Ishikawa (cell line): ENCODE measurements at regions not wholly inside any gene's neighbourhood (a gene's known extent, or its start where the extent isn't known, plus 50 kb on each side); places are given as distances from the start of the nearest gene placed in this dataset.

Experiments
- CEBPB ChIP-seq: IDR thresholded peaks from 2 replicates; pipeline ENCODE4 v1.6.1; 2012
- CREB1 ChIP-seq: IDR thresholded peaks from 2 replicates; pipeline ENCODE4 v1.6.1; 2012; ENCODE audit warnings: low read depth
- EGR1 ChIP-seq: IDR thresholded peaks from 2 replicates; pipeline ENCODE4 v1.6.1; 2012
- EP300 ChIP-seq: IDR thresholded peaks from 2 replicates; pipeline ENCODE4 v1.6.1; 2012; ENCODE audit warnings: borderline replicate concordance
- FOXM1 ChIP-seq: IDR thresholded peaks from 2 replicates; pipeline ENCODE4 v1.6.1; 2012; ENCODE audit warnings: low read depth, borderline replicate concordance
- NFIC ChIP-seq: IDR thresholded peaks from 2 replicates; pipeline ENCODE4 v1.6.1; 2012
- RAD21 ChIP-seq: IDR thresholded peaks from 2 replicates; pipeline ENCODE4 v1.6.1; 2012; ENCODE audit warnings: low read depth
- REST ChIP-seq: IDR thresholded peaks from 2 replicates; pipeline ENCODE4 v1.6.1; 2012; ENCODE audit warnings: low read depth, mild to moderate bottlenecking
- TAF1 ChIP-seq: IDR thresholded peaks from 2 replicates; pipeline ENCODE4 v1.6.1; 2012; ENCODE audit warnings: low read depth, mild to moderate bottlenecking
- TCF12 ChIP-seq: IDR thresholded peaks from 2 replicates; pipeline ENCODE4 v1.6.1; 2012; ENCODE audit warnings: low read depth
- TEAD4 ChIP-seq: IDR thresholded peaks from 2 replicates; pipeline ENCODE4 v1.6.1; 2012
- USF1 ChIP-seq: IDR thresholded peaks from 2 replicates; pipeline ENCODE4 v1.6.1; 2012
- YY1 ChIP-seq: IDR thresholded peaks from 2 replicates; pipeline ENCODE4 v1.6.1; 2012; ENCODE audit warnings: low read depth
- ZBTB7A ChIP-seq: IDR thresholded peaks from 2 replicates; pipeline ENCODE4 v1.6.1; 2012; ENCODE audit warnings: low read depth
- TF ChIP-seq, protein P1 (sequence below): IDR thresholded peaks from 2 replicates; pipeline ENCODE4 v1.6.1; 2012

GRCh38 chr2:186302263-186302662 is 183.8 kb upstream of the ZC3H15 start:
- TF ChIP-seq YY1 (no peak), FOXM1 (no peak), RAD21 (no peak), TCF12 (no peak)

DNA sequence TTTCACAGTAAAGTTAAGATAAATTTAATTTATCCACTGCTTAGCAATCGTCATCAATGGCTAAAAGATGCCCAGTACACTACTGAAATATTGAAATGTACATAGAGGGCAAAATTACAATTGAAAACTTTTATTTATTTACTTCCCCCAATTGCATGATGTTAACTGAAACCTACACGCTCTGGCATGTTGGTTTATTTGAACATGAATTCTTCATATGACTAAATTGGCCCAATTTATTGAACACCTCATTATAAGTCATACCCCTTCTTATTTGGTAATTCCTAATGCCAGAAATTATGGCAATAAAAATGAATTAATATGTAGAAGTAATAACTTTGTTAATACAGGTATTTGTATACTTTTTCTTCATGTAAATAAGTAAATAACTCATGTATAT is 183.0 kb upstream of the ZC3H15 start:
- TF ChIP-seq YY1, result no peak
- TF ChIP-seq EGR1, result no peak
- no peak for TF ChIP-seq TCF12
- TF ChIP-seq TEAD4, result no peak

- no peak for TF ChIP-seq CEBPB
- no peak for TF ChIP-seq REST
- no peak for TF ChIP-seq EP300
- no peak for TF ChIP-seq TEAD4
- no peak for TF ChIP-seq TCF12
- TF ChIP-seq FOXM1, result no peak
- TF ChIP-seq YY1, result no peak
- no peak for TF ChIP-seq ZBTB7A
These were observed 182.0 kb upstream of the ZC3H15 start for GRCh38 chr2:186304064-186304463.

DNA sequence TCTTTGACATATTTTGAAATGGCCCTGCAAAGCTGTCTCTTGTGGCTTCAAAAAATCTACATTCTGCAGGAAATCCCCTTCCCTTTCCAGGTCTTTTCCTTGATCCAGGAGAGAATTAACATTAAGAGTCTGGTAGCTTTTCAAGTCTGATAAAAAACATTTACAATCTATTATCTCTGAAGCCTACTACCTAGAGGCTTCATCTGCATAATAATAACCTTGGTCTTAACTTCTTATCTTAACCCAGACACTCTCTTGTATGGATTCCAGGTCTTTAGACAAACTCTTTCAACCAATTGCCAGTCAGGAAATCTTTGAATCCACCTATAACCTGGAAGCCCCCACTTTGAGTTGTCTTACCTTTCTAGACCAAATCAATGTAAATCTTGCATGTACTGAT is 179.3 kb upstream of the ZC3H15 start:
- TF ChIP-seq CEBPB (no peak), EP300 (no peak), CREB1 (no peak), TCF12 (no peak), TAF1 (no peak), USF1 (no peak)

- TF ChIP-seq EGR1, result no peak
- no peak for TF ChIP-seq ZBTB7A
- TF ChIP-seq REST, result no peak
- TF ChIP-seq TAF1, result no peak
- no peak for TF ChIP-seq RAD21
- TF ChIP-seq CEBPB, result no peak
- TF ChIP-seq FOXM1, result no peak
- TF ChIP-seq USF1, result no peak
- no peak for TF ChIP-seq EP300
- no peak for TF ChIP-seq YY1
- TF ChIP-seq, protein P1, sequence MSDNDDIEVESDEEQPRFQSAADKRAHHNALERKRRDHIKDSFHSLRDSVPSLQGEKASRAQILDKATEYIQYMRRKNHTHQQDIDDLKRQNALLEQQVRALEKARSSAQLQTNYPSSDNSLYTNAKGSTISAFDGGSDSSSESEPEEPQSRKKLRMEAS, result no peak
- TF ChIP-seq TCF12, result no peak
- no peak for TF ChIP-seq CREB1
- TF ChIP-seq NFIC, result no peak
- TF ChIP-seq TEAD4, result no peak
These were observed 178.2 kb upstream of the ZC3H15 start for GRCh38 chr2:186307871-186308270.

DNA sequence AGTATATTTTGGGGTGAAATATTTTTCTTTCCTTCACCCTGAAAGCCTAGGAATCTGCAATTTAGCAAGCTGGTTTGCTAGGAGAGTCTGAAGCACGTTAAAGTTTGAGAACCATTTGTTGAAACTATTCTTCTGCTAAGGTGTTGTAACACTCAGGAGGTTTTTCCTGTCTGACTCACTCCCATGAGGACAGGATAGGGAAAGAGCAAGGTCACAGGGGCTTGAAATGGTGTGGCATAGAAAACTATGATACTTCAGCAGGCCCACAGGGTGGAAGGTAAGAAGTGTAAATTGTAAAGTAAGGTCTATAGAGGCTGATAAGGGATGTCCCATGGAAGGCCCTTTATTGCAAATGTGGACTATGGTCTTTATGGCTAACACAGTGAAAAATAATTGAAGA is 177.7 kb upstream of the ZC3H15 start:
- no peak for TF ChIP-seq FOXM1
- TF ChIP-seq CEBPB, result no peak
- TF ChIP-seq ZBTB7A, result no peak
- TF ChIP-seq REST, result no peak
- TF ChIP-seq RAD21, result no peak
- TF ChIP-seq EP300, result no peak
- TF ChIP-seq YY1, result no peak
- no peak for TF ChIP-seq USF1
- no peak for TF ChIP-seq CREB1
- TF ChIP-seq TCF12, result no peak
- TF ChIP-seq EGR1, result no peak
- TF ChIP-seq NFIC, result no peak
- no peak for TF ChIP-seq TAF1
- TF ChIP-seq, protein P1, result no peak
- TF ChIP-seq TEAD4, result no peak
